Inflammatory macrophage treated with lipopolysaccharide for 1 hour (primary cell): ENCODE measurements at regions not wholly inside any gene's neighbourhood (a gene's known extent, or its start where the extent isn't known, plus 50 kb on each side); places are given as distances from the start of the nearest gene placed in this dataset.
"Not testable (repeated sequence)": the region's sequence is repeated elsewhere in the genome, so short reads cannot be mapped to it uniquely, and the experiment has no call there.

ENCODE experiments used
- DNase-seq, 2 donors: peaks; one replicate each; pipeline ENCODE4 v3.0.0-alpha.2; 2020 to 2022

- no peak for DNase-seq
These were observed 161.7 kb upstream of the PGR start for GRCh38 chr11:101291279-101291678.

DNA sequence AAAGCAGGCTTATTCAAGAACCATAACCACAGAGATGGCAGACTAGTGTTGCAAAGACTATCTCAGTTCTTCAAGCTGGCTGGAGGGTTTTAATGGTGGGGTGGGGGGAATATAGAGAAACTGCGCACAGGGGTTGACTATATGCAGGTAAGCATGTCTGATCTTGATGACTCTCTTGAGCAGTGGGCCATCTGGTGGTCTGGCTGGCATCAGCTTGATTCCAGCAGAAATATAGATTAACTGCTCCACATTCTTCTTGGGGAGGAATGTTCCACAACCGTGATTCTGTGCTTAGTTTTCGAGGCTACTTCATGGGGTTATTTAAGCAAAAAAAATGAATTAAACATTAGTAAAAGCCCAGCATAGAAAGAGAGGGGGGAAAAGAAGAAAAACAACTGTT is 158.8 kb upstream of the PGR start:
- no peak for DNase-seq

DNA sequence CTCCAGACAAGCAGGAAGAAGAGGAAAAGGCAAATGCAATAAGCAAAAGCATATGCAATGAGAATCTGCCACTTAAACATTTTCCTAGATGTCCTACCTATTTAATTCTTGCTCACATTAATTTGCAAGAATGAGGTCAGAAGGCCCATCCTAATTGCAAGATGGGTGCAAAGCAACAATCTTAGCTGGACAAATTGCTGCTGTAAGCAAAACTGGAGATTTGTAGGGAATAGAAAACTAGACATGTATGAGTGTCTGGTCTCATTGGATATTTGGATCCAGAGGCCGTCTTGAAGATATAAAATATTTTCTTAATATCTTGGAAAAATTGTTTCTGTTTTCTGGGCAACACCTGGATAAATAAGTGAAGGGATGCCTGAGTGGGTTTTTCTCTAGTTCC is 150.1 kb upstream of the PGR start:
- DNase-seq = no peak

DNA sequence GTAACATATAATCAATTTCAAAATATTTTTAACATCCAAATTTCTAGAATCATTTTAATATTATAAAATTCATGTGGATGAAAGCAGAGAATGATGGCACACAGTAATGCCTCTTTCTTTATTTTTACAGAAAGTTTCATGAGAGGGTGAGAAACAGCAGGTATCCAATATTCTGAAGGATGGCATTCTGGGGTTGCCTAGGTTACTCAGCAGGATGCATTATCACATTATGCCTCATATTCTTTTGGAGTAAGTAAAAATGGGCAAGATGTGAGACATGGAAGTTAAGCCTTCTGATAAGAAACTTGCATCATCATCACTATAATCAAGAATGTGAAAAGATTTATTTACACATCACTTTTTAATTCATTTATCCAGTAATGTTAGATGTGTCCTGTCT is 148.7 kb upstream of the PGR start:
- no peak for DNase-seq

GRCh38 chr11:101277036-101277435 is 147.4 kb upstream of the PGR start:
- DNase-seq = no peak

DNA sequence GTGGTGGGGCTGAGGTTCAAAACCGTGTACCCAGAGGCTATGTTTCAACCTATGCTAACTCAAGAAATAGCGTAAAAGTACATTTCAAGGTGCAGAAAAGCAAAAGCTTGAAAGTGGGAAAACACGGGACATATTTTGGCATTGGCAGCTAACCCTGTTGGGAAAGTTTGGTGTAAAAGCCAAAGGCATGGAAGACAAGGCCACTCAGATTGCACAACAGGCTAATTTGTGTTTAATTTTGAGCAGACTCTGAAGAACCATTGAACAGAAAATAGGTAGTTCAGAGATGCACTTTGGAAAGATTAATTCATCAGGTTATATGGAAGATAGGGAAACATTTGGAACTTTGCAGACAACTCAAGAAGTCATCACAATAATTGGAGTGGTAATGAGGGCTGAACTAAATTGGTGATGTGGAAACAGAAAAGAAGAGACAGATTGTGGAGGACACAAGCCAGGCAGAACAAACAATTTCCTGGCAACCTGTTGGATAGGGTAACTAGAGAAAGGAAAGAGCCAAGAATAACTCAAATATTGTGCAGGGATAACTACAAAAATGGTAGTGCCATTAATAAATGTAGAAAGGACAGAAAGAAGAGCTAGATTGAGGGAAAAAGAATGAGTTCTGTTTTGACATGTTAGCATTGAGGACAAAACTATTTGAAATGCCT is 140.5 kb upstream of the PGR start:
- no peak for DNase-seq

DNA sequence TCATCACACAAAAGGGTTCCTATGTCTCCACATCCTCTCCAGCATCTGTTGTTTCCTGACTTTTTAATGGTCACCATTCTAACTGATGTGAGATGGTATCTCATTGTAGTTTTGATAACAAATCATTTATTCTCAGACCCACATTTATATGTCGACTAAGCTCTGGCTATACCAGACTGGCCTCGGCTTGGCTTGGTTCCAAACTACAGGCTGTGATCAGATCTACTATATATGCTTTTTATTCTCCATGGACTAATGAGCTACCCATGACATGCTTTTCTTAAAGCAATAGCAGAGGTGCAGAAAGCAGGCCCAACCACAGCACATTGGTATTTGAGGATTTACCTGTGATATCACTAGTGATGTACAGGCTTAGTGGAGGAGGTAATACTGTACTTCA is 139.8 kb upstream of the PGR start:
- DNase-seq = no peak

DNA sequence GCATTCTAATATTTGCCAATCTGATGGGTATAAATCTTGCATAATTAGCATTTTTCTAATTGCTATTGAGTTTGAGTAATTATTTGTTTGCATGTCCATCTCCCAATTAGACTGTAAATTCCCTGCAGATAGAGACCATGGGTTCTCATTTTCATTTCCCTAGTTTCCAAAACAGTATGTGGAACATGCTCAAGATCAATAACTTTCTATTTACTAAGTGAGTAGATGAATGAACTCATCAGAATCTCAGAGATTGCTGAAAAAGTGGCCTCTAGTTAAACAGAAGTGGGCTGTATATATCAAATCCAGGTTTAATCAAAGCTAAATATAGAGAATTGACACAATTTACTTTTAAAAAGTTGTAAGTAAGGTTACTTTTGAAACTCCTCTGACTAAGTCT is 138.0 kb upstream of the PGR start:
- no peak for DNase-seq

- no peak for DNase-seq
These were observed 134.7 kb upstream of the PGR start for GRCh38 chr11:101264306-101264705.

DNA sequence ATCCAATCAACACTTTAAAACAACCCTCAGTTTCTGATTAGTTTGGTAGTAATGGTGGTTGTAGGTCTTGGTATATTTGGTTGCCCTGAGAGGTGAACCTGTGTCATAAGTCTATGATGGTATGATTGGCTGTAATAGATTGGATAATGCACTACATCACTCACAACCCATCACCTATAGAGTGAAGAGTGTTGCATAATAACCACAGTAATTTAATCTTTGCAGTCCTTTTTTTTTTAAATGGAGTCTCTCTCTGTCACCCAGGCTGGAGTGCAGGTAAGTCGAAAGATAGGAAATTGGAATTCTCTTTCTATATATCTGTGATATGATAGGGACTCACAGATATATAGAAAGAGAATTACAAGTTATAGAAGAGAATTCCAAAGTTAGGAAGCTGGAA is 133.4 kb upstream of the PGR start:
- no peak for DNase-seq

DNA sequence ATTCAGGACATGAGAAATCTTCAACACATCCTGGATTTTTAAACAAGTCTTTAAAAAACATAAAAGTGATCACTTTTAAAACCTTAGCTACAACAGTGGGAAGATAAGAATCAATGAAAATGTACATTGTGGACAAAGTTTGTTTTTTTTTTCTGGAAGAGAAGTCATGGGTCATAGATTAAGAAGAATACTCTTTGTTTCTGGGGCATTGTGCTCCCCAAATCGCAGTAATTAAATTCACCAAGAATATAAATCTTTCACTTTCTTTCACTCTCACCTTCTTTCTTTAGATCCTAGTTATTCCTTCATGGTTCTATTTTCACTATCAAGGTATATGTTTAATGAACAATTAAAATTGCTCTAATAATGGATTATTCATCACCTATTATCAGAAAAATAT is 132.6 kb upstream of the PGR start:
- DNase-seq = no peak

DNA sequence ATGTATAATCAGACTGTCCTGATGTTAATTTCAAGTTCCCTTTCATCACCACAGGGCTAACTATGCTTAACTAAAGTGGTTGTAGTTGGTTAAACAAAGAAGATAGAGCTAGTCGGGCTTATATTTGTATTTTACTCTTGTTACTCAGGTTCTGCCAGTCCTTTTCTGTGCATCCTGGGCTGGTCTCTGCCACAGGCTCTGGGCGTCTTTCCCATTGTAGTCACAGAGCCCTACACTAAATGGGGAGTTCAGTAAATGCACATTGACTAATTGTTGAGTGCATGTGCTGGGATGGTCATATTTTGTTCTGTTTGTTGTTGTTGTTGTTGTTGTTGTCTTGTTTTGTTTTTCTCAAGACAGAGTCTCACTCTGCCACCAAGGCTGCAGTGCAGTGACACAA is 125.4 kb upstream of the PGR start:
- DNase-seq = no peak

DNA sequence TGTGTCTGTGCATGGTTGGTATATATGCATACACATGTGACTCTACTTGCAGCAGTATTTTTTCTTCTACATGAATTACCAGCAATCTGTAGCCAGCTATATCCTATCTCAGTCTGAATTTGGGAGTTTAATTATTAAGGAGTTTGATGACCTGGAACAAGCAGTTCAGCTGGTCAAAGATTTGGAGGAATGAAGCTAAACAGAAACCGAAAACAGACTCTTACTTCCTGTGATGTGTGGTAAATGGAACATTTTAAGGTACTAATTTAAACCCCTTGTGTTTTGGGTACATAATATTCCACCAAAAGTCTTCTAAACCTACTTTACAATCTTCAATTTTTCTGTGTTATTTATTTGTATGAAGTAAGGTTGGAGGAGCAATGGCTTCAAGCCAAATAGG is 124.4 kb upstream of the PGR start:
- no peak for DNase-seq

DNA sequence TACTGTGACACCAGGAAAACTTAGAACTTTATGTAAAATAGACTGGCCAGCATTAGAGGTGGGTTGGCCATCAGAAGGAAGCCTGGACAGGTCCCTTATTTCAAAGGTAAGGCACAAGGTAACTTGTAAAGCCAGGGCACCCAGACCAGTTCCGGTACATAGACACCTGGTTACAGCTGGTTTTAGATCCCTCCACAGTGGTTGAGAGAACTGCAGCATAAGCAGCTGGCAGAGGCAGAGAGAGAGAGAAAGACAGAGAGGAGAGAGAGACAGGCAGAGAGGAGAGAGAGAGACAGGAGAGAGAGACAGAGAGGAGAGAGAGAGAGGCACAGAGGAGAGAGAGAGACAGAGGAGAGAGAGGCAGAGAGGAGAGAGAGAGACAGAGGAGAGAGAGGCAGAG is 116.0 kb upstream of the PGR start:
- DNase-seq = not testable (repeated sequence)

- not testable (repeated sequence) for DNase-seq
These were observed 115.5 kb upstream of the PGR start for GRCh38 chr11:101245081-101245480.

GRCh38 chr11:101241160-101241795 is 111.7 kb upstream of the PGR start:
- no peak for DNase-seq

- DNase-seq = not testable (repeated sequence)
These were observed 101.7 kb upstream of the PGR start for GRCh38 chr11:101231207-101231834.

DNA sequence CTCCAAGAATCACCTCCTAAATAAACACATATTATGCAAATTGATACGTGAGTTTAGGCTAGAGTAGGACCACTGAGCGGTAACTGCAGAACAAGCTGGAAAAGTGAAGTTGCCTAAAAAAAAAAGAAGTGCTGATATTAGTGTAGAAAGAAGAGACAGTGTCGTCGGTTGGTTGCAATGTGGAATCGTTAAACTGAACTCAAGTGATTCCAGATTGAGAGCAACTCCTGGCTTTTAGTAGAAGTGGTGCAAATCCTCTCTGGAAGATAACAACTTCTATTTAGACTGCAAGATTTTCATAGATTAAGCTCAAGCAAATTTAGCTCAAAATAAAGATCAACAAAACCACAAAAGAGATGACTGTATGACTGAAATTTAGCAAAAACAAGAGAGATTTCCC is 97.0 kb upstream of the PGR start:
- no peak for DNase-seq

DNA sequence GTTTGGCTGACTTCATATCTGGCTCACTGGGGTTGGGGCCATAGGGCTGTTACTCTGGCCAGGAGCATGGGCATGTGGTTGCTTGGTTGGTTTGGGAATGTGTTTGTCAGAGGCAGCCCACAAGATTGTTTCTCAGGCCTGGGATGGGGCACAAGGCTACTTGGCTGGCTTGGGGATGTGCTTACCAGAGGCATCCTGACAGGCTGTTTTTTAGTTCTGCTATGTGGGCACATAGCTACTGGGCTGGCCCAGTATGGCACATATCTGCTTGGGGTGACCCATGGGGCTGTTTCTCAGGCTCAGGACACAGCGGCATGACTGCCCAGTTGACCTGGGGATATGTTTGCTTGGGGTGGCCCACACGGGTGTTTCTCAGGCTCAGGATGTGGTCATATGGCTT is 94.6 kb upstream of the PGR start:
- DNase-seq = no peak

DNA sequence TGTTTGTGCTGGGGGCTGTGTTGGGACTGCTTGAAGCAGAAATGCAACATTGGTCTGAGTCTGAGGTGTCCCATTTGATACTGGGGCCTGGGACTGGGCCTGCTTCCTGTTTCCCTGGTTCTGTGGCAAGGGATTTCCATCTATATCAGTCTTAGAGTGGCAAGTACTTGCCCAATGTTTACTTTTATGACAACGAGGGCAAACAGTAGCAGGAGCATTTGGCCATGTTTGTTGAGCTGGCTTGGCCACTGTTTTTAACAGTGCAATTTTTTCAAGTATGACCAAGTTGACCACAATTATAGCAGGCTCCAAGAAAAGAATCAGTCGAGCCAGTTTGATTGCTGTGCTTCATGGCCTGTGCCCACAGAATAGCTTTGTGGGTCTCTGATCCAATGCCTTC is 88.5 kb upstream of the PGR start:
- not testable (repeated sequence) for DNase-seq

GRCh38 chr11:101216091-101216490 is 86.5 kb upstream of the PGR start:
- DNase-seq = not testable (repeated sequence)

GRCh38 chr11:101215069-101215468 is 85.5 kb upstream of the PGR start:
- DNase-seq = no peak

DNA sequence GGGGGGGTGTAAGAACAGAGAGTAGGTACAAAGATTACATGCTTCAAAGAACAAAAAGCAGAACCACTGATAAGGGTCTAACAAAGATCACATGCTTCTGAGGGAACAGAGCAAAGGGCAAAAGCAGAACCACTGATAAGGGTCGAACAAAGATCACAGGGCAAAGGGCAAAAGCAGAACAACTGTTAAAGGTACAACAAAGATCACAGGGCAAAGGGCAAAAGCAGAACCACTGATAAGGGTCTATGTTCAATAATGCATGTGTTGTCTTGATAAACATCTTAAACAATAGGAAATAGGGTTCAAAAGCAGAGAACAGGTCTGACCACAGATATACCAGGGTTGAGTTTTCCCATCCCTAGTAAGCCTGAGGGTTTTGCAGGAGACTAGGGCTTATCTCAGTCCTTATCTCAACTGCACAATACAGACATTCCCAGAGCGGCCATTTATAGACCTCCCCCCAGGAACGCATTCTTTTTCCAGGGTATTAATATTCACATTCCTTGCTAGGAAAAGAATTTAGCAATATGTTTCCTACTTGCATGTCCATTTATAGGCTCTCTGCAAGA is 81.9 kb upstream of the PGR start:
- no peak for DNase-seq

DNA sequence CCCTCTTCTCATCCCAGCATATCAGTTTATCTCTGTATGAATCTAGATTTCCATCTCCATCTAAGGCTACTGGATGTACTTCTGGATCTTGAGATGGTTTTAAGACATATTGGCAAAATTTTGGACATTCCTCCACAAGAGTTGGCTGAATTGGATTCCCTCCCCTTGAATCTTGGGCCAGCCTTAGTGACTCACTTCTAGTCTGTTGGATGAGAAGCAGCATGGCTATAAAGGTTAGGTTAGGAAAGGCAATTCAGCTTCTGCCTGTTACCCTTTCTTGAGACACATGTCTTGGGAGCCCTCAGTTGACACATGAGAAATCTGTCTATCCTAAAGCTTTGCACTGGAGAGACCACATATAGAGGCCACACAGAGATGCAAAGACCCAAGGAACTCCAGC is 73.0 kb upstream of the PGR start:
- no peak for DNase-seq
